Transverse colon (tissue), 4 donors: ENCODE measurements at regions not wholly inside any gene's neighbourhood (a gene's known extent, or its start where the extent isn't known, plus 50 kb on each side); places are given as distances from the start of the nearest gene placed in this dataset.

Experiments
- EP300 ChIP-seq: sonication (generic); formaldehyde crosslinking; IDR thresholded peaks from one replicate; pipeline ENCODE4 v1.6.1; 2017; ENCODE audit warnings: antibody characterized with exemption, low read depth
- POLR2A ChIP-seq: fragments of 450-650 bp; IDR thresholded peaks from one replicate; pipeline ENCODE4 v1.6.1; 2016; ENCODE audit warnings: antibody characterized with exemption, mild to moderate bottlenecking, moderate library complexity
- POLR2AphosphoS5 ChIP-seq, 3 donors: sonication (generic); formaldehyde crosslinking; IDR thresholded peaks; one replicate each; pipeline ENCODE4 v1.6.1; 2016; ENCODE audit warnings: antibody characterized with exemption in 3 of 3
- TF ChIP-seq, protein P1 (sequence below), 5 experiments: fragments of 200-600 bp in 3 of 5; fragments of 450-650 bp in 2 of 5; sonication (generic) in 3 of 5; IDR thresholded peaks; 1 replicate in 2 of 5; 2 replicates in 3 of 5; pipeline ENCODE4 v1.5.1; 2016 to 2017; ENCODE audit warnings: antibody characterized with exemption in 5 of 5, inconsistent platforms in 3 of 5, mild to moderate bottlenecking in 2 of 5, moderate library complexity in 1 of 5

DNA sequence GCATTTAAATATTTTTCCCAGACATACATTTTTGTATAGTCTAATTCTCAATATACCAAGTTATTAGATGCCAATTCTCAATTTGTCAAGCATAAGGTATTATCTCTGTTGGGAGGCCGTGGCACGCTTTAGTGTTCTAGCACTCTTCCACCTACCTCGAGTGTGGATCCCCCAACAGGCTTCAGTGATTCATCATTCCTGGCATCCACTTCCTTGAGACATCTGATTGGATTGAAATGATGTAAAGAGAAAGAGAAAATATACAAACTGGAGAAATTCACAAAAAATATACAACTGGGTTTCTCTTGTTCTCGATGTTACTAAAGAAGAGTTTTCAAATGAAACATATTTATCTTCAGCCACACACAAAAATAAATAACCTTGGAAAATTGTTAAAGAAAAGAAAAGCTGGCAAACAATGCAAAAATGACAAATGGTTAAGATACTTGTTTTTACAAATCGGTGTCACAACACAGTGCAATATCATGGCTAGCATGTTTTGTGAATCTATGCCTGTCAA, 218.0 kb upstream of the CDIN1 start:
- TF ChIP-seq, protein P1, sequence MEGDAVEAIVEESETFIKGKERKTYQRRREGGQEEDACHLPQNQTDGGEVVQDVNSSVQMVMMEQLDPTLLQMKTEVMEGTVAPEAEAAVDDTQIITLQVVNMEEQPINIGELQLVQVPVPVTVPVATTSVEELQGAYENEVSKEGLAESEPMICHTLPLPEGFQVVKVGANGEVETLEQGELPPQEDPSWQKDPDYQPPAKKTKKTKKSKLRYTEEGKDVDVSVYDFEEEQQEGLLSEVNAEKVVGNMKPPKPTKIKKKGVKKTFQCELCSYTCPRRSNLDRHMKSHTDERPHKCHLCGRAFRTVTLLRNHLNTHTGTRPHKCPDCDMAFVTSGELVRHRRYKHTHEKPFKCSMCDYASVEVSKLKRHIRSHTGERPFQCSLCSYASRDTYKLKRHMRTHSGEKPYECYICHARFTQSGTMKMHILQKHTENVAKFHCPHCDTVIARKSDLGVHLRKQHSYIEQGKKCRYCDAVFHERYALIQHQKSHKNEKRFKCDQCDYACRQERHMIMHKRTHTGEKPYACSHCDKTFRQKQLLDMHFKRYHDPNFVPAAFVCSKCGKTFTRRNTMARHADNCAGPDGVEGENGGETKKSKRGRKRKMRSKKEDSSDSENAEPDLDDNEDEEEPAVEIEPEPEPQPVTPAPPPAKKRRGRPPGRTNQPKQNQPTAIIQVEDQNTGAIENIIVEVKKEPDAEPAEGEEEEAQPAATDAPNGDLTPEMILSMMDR (IDR thresholded peaks at IDR 0.05), result no peak
- TF ChIP-seq POLR2A (no peak), POLR2AphosphoS5 (IDR thresholded peaks at IDR 0.05) (no peak), EP300 (no peak)
